K562 (cell line): ENCODE measurements at regions not wholly inside any gene's neighbourhood (a gene's known extent, or its start where the extent isn't known, plus 50 kb on each side); places are given as distances from the start of the nearest gene placed in this dataset.

Experiments used
- ATAC-seq: fragments of 200-7000 bp; cut with Tn5 transposase; 3 replicates; pipeline ENCODE4 v1.9.1; 2020; ENCODE audit warnings: moderate library complexity
- BruUV-seq: library from RNA; stranded (reverse); fragments of 400-500 nt; replicated peaks from 2 replicates; lab custom pipeline; 2021; lab: Mats Ljungman, UMichigan
- CTCF ChIA-PET: fragments of 300-600 bp; formaldehyde crosslinking; extraction: SDS; loops from one replicate; lab custom pipeline; 2021; ENCODE audit warnings: low intra/inter-chr PET ratio; lab: Yijun Ruan, JAX
- POLR2A ChIA-PET: fragments of 300-600, 350-650 bp; sonication (Branson Sonifier 250); formaldehyde crosslinking; extraction: SDS; loops from one replicate; lab custom pipeline; 2021; ENCODE audit warnings: antibody characterized with exemption, inconsistent platforms; lab: Yijun Ruan, JAX
- DNase-seq, 4 experiments: peaks; one replicate each; pipeline versions ENCODE4 v3.0.0 to v3.0.0-alpha.2; 2011 to 2018; ENCODE audit warnings: low spot score in 3 of 4, mixed read lengths in 3 of 4; ENCODE audit errors: extremely low read depth in 1 of 4
- FAIRE-seq: peaks from 2 replicates; lab custom pipeline; 2011; peaks lifted over from hg19 to GRCh38; lab: Jason Lieb, UNC
- H2AFZ ChIP-seq: 2 replicates; pipeline ENCODE4 v1.6.0; 2011; ENCODE audit warnings: low read depth, low read length, control low read depth, inconsistent platforms
- H3K27ac ChIP-seq: fragments of 200-600 bp; 3 replicates; pipeline ENCODE4 v1.8.0; 2011; ENCODE audit warnings: low read depth, mild to moderate bottlenecking, control low read depth, inconsistent platforms, low read length, moderate library complexity, mixed read lengths; ENCODE audit errors: extremely low read depth
- H3K27me3 ChIP-seq, 2 experiments: fragments of 300-600 bp in 1 of 2; 2 replicates in 1 of 2; 3 replicates in 1 of 2; pipeline versions ENCODE4 v1.6.0 to v1.8.0; 2011; ENCODE audit warnings: inconsistent platforms in 2 of 2, low read length in 2 of 2, mild to moderate bottlenecking in 1 of 2, mixed read lengths in 1 of 2, moderate library complexity in 1 of 2; ENCODE audit not compliant: control insufficient read depth in 2 of 2, insufficient read depth in 2 of 2
- H3K36me3 ChIP-seq: fragments of 300-600 bp; 3 replicates; pipeline ENCODE4 v1.8.0; 2011; ENCODE audit warnings: mild to moderate bottlenecking, low read length, inconsistent platforms; ENCODE audit not compliant: control insufficient read depth, insufficient read depth
- H3K4me1 ChIP-seq, 2 experiments: fragments of 200-600 bp in 1 of 2; replicated peaks in 1 of 2; 2 replicates in 1 of 2; 3 replicates in 1 of 2; pipeline versions ENCODE4 v1.5.1 to v1.8.0; 2011; ENCODE audit warnings: inconsistent platforms in 2 of 2, low read length in 2 of 2, mild to moderate bottlenecking in 1 of 2, mixed read lengths in 1 of 2, moderate library complexity in 1 of 2; ENCODE audit not compliant: control insufficient read depth in 2 of 2, insufficient read depth in 2 of 2
- H3K4me2 ChIP-seq: 2 replicates; pipeline ENCODE4 v1.6.1; 2011; ENCODE audit warnings: low read length, control low read depth, inconsistent platforms, mixed read lengths; ENCODE audit not compliant: insufficient read depth
- H3K4me3 ChIP-seq: fragments of 200-600 bp; sonication (generic), shearing (Covaris generic); 2 replicates; pipeline ENCODE4 v1.5.1; 2016; ENCODE audit warnings: control low read depth, inconsistent platforms
- H3K79me2 ChIP-seq: fragments of 200-600 bp; 3 replicates; pipeline ENCODE4 v1.8.0; 2011; ENCODE audit warnings: low read length, inconsistent platforms; ENCODE audit not compliant: control insufficient read depth, insufficient read depth
- H3K9ac ChIP-seq, 2 experiments: 2 replicates each; pipeline versions ENCODE4 v1.6.0 to v1.6.1; 2011; ENCODE audit warnings: low read depth in 2 of 2, low read length in 2 of 2, control low read depth in 1 of 2, inconsistent platforms in 1 of 2, mild to moderate bottlenecking in 1 of 2, mixed read lengths in 1 of 2; ENCODE audit not compliant: insufficient read depth in 1 of 2
- H3K9me1 ChIP-seq: one replicate; pipeline ENCODE4 v1.6.0; 2011; ENCODE audit warnings: inconsistent platforms, mild to moderate bottlenecking, low read length, moderate library complexity; ENCODE audit not compliant: control insufficient read depth, insufficient read depth
- H3K9me3 ChIP-seq: replicated peaks from 2 replicates; pipeline ENCODE4 v1.5.1; 2011; ENCODE audit warnings: low read depth, low read length, inconsistent platforms; ENCODE audit not compliant: control insufficient read depth, insufficient read depth
- H4K20me1 ChIP-seq: replicated peaks from 2 replicates; pipeline ENCODE4 v1.6.1; 2011; ENCODE audit warnings: low read length, inconsistent platforms, mixed read lengths; ENCODE audit not compliant: control insufficient read depth, insufficient read depth
- ARID2 ChIP-seq: fragments of 450-650 bp; IDR thresholded peaks from 2 replicates; pipeline ENCODE4 v1.6.1; 2017; ENCODE audit warnings: antibody characterized with exemption, mild to moderate bottlenecking
- BACH1 ChIP-seq: fragments of 200-800 bp; sonication (Bioruptor generic); IDR thresholded peaks from 2 replicates; pipeline ENCODE4 v1.6.1; 2016; ENCODE audit warnings: missing genetic modification characterization, missing compliant biosample characterization
- BRD4 ChIP-seq: fragments of 200-600 bp; sonication (generic); IDR thresholded peaks from 2 replicates; pipeline ENCODE4 v1.6.1; 2017; ENCODE audit warnings: inconsistent platforms
- CC2D1A ChIP-seq: fragments of 450-650 bp; IDR thresholded peaks from 2 replicates; pipeline ENCODE4 v1.6.1; 2017; ENCODE audit warnings: mild to moderate bottlenecking
- CHD4 ChIP-seq: fragments of 200-600 bp; sonication (generic); IDR thresholded peaks from 3 replicates; pipeline ENCODE4 v1.6.1; 2012; ENCODE audit warnings: low read depth, mild to moderate bottlenecking, mixed read lengths, low read length, inconsistent platforms; ENCODE audit not compliant: insufficient read depth, insufficient replicate concordance, poor library complexity, severe bottlenecking
- FIP1L1 ChIP-seq: fragments of 200-400 bp; formaldehyde crosslinking; IDR thresholded peaks from 2 replicates; pipeline ENCODE4 v1.6.1; 2018; ENCODE audit warnings: mild to moderate bottlenecking, low read depth, low read length; ENCODE audit not compliant: poor library complexity, severe bottlenecking
- HLTF ChIP-seq: fragments of 450-650 bp; IDR thresholded peaks from 2 replicates; pipeline ENCODE4 v1.6.1; 2016
- IFI16 ChIP-seq: fragments of 250-450 bp; sonication (Bioruptor Pico); IDR thresholded peaks from 2 replicates; pipeline ENCODE4 v2.1.2; 2022; ENCODE audit warnings: mild to moderate bottlenecking, inconsistent platforms
- LCOR ChIP-seq: sonication (generic); formaldehyde crosslinking; IDR thresholded peaks from 2 replicates; pipeline ENCODE4 v1.8.0; 2022; ENCODE audit warnings: mild to moderate bottlenecking, missing genetic modification reagents
- LEF1 ChIP-seq: fragments of 450-650 bp; IDR thresholded peaks from 2 replicates; pipeline ENCODE4 v1.6.1; 2016; ENCODE audit warnings: mild to moderate bottlenecking
- MEF2D ChIP-seq: conservative IDR thresholded peaks from 2 replicates; pipeline ENCODE4 v1.6.1; 2016; ENCODE audit warnings: low read depth, missing genetic modification characterization, missing compliant biosample characterization
- NRF1 ChIP-seq, 2 experiments: fragments of 450-650 bp; IDR thresholded peaks in 1 of 2; conservative IDR thresholded peaks in 1 of 2; 2 replicates each; pipeline ENCODE4 v1.6.1; 2014; ENCODE audit warnings: mild to moderate bottlenecking in 2 of 2
- SUPT5H ChIP-seq: fragments of 450-650 bp; IDR thresholded peaks from 2 replicates; pipeline ENCODE4 v1.6.1; 2016
- ZNF316 ChIP-seq: fragments of 450-650 bp; IDR thresholded peaks from 2 replicates; pipeline ENCODE4 v1.6.1; 2016
- ZNF408 ChIP-seq: fragments of 250-450 bp; sonication (Bioruptor Pico); IDR thresholded peaks from 2 replicates; pipeline ENCODE4 v1.4.0; 2020; ENCODE audit warnings: low read depth, mild to moderate bottlenecking, moderate library complexity
- WGBS: fragments of 100-300 bp; shearing (Covaris generic); methylation state at CpG from one replicate; pipeline ENCODE4 v1.1.6; 2016; ENCODE audit warnings: low coverage, mixed read lengths; ENCODE audit not compliant: insufficient coverage; ENCODE audit errors: missing lambda C conversion rate; 5-methylcytosine and 5-hydroxymethylcytosine counted together
- in situ Hi-C: fragments of 300-500 bp; cut with MboI; formaldehyde crosslinking; loops from 4 replicates; pipeline ENCODE4 v1.15.0; 2018; ENCODE audit warnings: inconsistent platforms, mixed read lengths
- intact Hi-C: fragments of 100-400 bp; cut with micrococcal nuclease; formaldehyde crosslinking; loops from 2 replicates; pipeline ENCODE4 v1.14.2; 2022
- TF ChIP-seq, protein P1 (sequence below): sonication (generic); formaldehyde crosslinking; IDR thresholded peaks from 2 replicates; pipeline ENCODE4 v1.8.1; 2023; ENCODE audit warnings: mild to moderate bottlenecking, missing genetic modification reagents, moderate library complexity
- TF ChIP-seq, protein P2 (sequence below): sonication (generic); formaldehyde crosslinking; IDR thresholded peaks from 2 replicates; pipeline ENCODE4 v1.8.0; 2022; ENCODE audit warnings: missing genetic modification reagents, mild to moderate bottlenecking, moderate library complexity, borderline replicate concordance
- TF ChIP-seq, protein P3 (sequence below): fragments of 450-650 bp; IDR thresholded peaks from 2 replicates; pipeline ENCODE4 v1.6.1; 2016
- TF ChIP-seq, protein P4 (sequence below), 2 experiments: fragments of 200-800 bp in 1 of 2; sonication (Bioruptor generic) in 1 of 2; sonication (generic) in 1 of 2; formaldehyde crosslinking in 1 of 2; IDR thresholded peaks in 1 of 2; conservative IDR thresholded peaks in 1 of 2; 2 replicates each; pipeline versions ENCODE4 v1.5.0 to v1.6.1; 2016 to 2020; ENCODE audit warnings: missing compliant biosample characterization in 1 of 2, missing genetic modification characterization in 1 of 2, missing genetic modification reagents in 1 of 2

DNA sequence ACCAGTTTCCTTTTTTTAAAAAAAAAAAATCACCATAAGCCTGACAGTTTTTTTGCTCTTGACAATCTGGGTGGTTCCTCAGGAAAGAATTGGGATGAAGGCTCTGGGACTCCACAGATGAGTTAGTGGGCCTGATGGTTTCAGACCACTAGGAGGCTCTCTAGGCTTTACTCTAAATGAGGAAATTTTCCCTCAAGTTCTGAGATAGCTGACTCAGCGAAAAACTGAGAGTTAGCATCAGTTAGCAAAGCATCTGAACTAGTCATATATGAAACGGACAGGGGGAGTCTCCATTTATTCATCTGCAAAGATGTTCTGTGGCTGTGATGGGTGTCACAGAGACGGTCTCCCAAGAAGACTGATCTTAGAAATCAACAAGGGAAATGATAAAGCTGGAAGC is 314.3 kb upstream of the OR4E1 start:
- intact Hi-C loops (no loop called here), in situ Hi-C loops (no loop called here)
- ChIA-PET POLR2A (no interaction called here), CTCF (interaction anchor here (0.6 to 0.7 kb wide), 2 partner anchors 113 to 114 kb away, joined by 3 read pairs; no protein-coding TSS in a partner anchor)
- Histone ChIP-seq H3K4me1 (no peaks in the 10 kb centered on the region), H3K9me1 (no peaks in the 10 kb centered on the region), H3K4me3 (no peak overlapping the region), H3K27ac (no peak overlapping the region), H3K9ac (no peak overlapping the region), H3K79me2 (no peaks in the 10 kb centered on the region), H3K36me3 (no peaks in the 10 kb centered on the region), H3K9me3 (no peaks in the 10 kb centered on the region), H2AFZ (no peak overlapping the region), H3K27me3 (no peaks in the 10 kb centered on the region), H4K20me1 (no peaks in the 10 kb centered on the region), H3K4me2 (no peak overlapping the region)
- no peak for FAIRE-seq
- no TSS peak for BruUV-seq
- ATAC-seq = peak; percentile 74
- WGBS = 0% methylated on average over 3 of the region's 3 CpGs
- peak; percentile 10 to 37 (median 20) for DNase-seq
- no peak for TF ChIP-seq ARID2
- no peak for TF ChIP-seq IFI16
- TF ChIP-seq LCOR = no peak
- TF ChIP-seq CC2D1A = no peak
- no peak for TF ChIP-seq FIP1L1
- TF ChIP-seq ZNF316 = peak; percentile 99
- TF ChIP-seq, protein P1, sequence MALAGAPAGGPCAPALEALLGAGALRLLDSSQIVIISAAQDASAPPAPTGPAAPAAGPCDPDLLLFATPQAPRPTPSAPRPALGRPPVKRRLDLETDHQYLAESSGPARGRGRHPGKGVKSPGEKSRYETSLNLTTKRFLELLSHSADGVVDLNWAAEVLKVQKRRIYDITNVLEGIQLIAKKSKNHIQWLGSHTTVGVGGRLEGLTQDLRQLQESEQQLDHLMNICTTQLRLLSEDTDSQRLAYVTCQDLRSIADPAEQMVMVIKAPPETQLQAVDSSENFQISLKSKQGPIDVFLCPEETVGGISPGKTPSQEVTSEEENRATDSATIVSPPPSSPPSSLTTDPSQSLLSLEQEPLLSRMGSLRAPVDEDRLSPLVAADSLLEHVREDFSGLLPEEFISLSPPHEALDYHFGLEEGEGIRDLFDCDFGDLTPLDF (CRISPR knock-in tag) = no peak
- TF ChIP-seq, protein P2, sequence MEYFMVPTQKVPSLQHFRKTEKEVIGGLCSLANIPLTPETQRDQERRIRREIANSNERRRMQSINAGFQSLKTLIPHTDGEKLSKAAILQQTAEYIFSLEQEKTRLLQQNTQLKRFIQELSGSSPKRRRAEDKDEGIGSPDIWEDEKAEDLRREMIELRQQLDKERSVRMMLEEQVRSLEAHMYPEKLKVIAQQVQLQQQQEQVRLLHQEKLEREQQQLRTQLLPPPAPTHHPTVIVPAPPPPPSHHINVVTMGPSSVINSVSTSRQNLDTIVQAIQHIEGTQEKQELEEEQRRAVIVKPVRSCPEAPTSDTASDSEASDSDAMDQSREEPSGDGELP (CRISPR knock-in tag) = no peak
- TF ChIP-seq BRD4 = no peak
- TF ChIP-seq HLTF = no peak
- TF ChIP-seq CHD4 = no peak
- TF ChIP-seq NRF1 (conservative IDR thresholded peaks at IDR 0.05 in 1 of 2, IDR thresholded peaks at IDR 0.05 in 1 of 2) = no peak
- TF ChIP-seq LEF1 = no peak
- TF ChIP-seq ZNF408 (CRISPR knock-in tag) = no peak
- no peak for TF ChIP-seq SUPT5H
- no peak for TF ChIP-seq MEF2D
- TF ChIP-seq, protein P3, sequence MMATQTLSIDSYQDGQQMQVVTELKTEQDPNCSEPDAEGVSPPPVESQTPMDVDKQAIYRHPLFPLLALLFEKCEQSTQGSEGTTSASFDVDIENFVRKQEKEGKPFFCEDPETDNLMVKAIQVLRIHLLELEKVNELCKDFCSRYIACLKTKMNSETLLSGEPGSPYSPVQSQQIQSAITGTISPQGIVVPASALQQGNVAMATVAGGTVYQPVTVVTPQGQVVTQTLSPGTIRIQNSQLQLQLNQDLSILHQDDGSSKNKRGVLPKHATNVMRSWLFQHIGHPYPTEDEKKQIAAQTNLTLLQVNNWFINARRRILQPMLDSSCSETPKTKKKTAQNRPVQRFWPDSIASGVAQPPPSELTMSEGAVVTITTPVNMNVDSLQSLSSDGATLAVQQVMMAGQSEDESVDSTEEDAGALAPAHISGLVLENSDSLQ = no peak
- TF ChIP-seq, protein P4, sequence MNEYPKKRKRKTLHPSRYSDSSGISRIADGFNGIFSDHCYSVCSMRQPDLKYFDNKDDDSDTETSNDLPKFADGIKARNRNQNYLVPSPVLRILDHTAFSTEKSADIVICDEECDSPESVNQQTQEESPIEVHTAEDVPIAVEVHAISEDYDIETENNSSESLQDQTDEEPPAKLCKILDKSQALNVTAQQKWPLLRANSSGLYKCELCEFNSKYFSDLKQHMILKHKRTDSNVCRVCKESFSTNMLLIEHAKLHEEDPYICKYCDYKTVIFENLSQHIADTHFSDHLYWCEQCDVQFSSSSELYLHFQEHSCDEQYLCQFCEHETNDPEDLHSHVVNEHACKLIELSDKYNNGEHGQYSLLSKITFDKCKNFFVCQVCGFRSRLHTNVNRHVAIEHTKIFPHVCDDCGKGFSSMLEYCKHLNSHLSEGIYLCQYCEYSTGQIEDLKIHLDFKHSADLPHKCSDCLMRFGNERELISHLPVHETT (CRISPR knock-in tag; conservative IDR thresholded peaks at IDR 0.05 in 1 of 2, IDR thresholded peaks at IDR 0.05 in 1 of 2) = no peak
- peak; percentile 51; the same call in 1 of the 2 replicates for TF ChIP-seq BACH1 (tag)
